IMR-90 (cell line): ENCODE measurements at regions not wholly inside any gene's neighbourhood (a gene's known extent, or its start where the extent isn't known, plus 50 kb on each side); places are given as distances from the start of the nearest gene placed in this dataset.

ENCODE experiments used
- ATAC-seq: fragments of 200-7000 bp; cut with Tn5 transposase; 2 replicates; pipeline ENCODE4 v1.9.1; 2020; ENCODE audit warnings: low read depth, mild to moderate bottlenecking, moderate library complexity
- BruUV-seq: library from RNA; stranded (reverse); fragments of 400-500 nt; replicated peaks from 2 replicates; lab custom pipeline; 2021; lab: Mats Ljungman, UMichigan
- CTCF ChIA-PET: fragments of 300-600 bp; formaldehyde crosslinking; extraction: SDS; loops from one replicate; lab custom pipeline; 2021; ENCODE audit warnings: antibody characterized with exemption; lab: Yijun Ruan, JAX
- POLR2A ChIA-PET: fragments of 300-600 bp; sonication (Branson Sonifier 250); formaldehyde crosslinking; loops from one replicate; lab custom pipeline; 2022; ENCODE audit warnings: antibody characterized with exemption; ENCODE audit not compliant: unreplicated experiment; lab: Charles Lee
- DNase-seq: peaks from one replicate; pipeline ENCODE4 v3.0.0; 2013
- H2AFZ ChIP-seq: replicated peaks from 2 replicates; pipeline ENCODE3; 2013; ENCODE audit warnings: low read length, mild to moderate bottlenecking; ENCODE audit not compliant: poor library complexity
- H2AK5ac ChIP-seq: 2 replicates; pipeline ENCODE4 v1.6.1; 2013; ENCODE audit warnings: low read depth, low read length, inconsistent platforms
- H2AK9ac ChIP-seq: replicated peaks from 2 replicates; pipeline ENCODE3; 2013; ENCODE audit warnings: mild to moderate bottlenecking, low read depth, low read length, moderate library complexity; ENCODE audit not compliant: poor library complexity
- H2BK120ac ChIP-seq: 2 replicates; pipeline ENCODE4 v1.6.1; 2013; ENCODE audit warnings: low read depth, low read length, inconsistent platforms
- H2BK15ac ChIP-seq: 3 replicates; pipeline ENCODE4 v1.6.1; 2013; ENCODE audit warnings: low read depth, low read length, inconsistent platforms
- H2BK20ac ChIP-seq: 2 replicates; pipeline ENCODE4 v1.6.1; 2013; ENCODE audit warnings: low read depth, mild to moderate bottlenecking, inconsistent platforms, low read length, moderate library complexity
- H2BK5ac ChIP-seq: 2 replicates; pipeline ENCODE4 v1.6.1; 2013; ENCODE audit warnings: mild to moderate bottlenecking, low read depth, low read length, inconsistent platforms; ENCODE audit not compliant: poor library complexity, severe bottlenecking
- H3K14ac ChIP-seq: replicated peaks from 2 replicates; pipeline ENCODE4 v1.6.1; 2013; ENCODE audit warnings: low read depth, low read length, inconsistent platforms
- H3K18ac ChIP-seq: 2 replicates; pipeline ENCODE4 v1.6.1; 2013; ENCODE audit warnings: low read depth, low read length, control low read depth
- H3K23ac ChIP-seq: 2 replicates; pipeline ENCODE4 v1.6.1; 2013; ENCODE audit warnings: low read depth, low read length, inconsistent platforms
- H3K27ac ChIP-seq: 2 replicates; pipeline ENCODE4 v1.5.1; 2013; ENCODE audit warnings: mild to moderate bottlenecking, control low read depth, low read length; ENCODE audit not compliant: insufficient read depth
- H3K27me3 ChIP-seq: 2 replicates; pipeline ENCODE4 v1.6.1; 2013; ENCODE audit warnings: low read length; ENCODE audit not compliant: control insufficient read depth, insufficient read depth
- H3K36me3 ChIP-seq: 2 replicates; pipeline ENCODE4 v1.6.1; 2013; ENCODE audit warnings: low read length, mixed read lengths; ENCODE audit not compliant: control insufficient read depth, insufficient read depth
- H3K4ac ChIP-seq: 2 replicates; pipeline ENCODE4 v1.6.1; 2013; ENCODE audit warnings: low read depth, low read length, inconsistent platforms
- H3K4me1 ChIP-seq: 2 replicates; pipeline ENCODE4 v1.6.1; 2013; ENCODE audit warnings: low read length, mixed read lengths; ENCODE audit not compliant: control insufficient read depth, insufficient read depth
- H3K4me2 ChIP-seq: 2 replicates; pipeline ENCODE4 v1.6.1; 2013; ENCODE audit warnings: low read depth, mild to moderate bottlenecking, control low read depth, low read length, moderate library complexity
- H3K4me3 ChIP-seq: 2 replicates; pipeline ENCODE4 v1.5.1; 2013; ENCODE audit warnings: low read depth, mild to moderate bottlenecking, control low read depth, low read length, moderate library complexity; ENCODE audit not compliant: insufficient read depth
- H3K56ac ChIP-seq: 2 replicates; pipeline ENCODE4 v1.6.1; 2013; ENCODE audit warnings: low read length, inconsistent platforms; ENCODE audit not compliant: insufficient read depth; ENCODE audit errors: extremely low read depth
- H3K79me1 ChIP-seq, 2 experiments: 2 replicates each; pipeline ENCODE4 v1.6.1; 2013; ENCODE audit warnings: low read length in 2 of 2, inconsistent platforms in 1 of 2, low read depth in 1 of 2
- H3K9ac ChIP-seq: 2 replicates; pipeline ENCODE4 v1.6.1; 2013; ENCODE audit warnings: low read depth, low read length, control low read depth
- H3K9me1 ChIP-seq: 2 replicates; pipeline ENCODE4 v1.6.1; 2013; ENCODE audit warnings: low read length, inconsistent platforms; ENCODE audit not compliant: insufficient read depth
- H3K9me3 ChIP-seq: 2 replicates; pipeline ENCODE4 v1.6.1; 2013; ENCODE audit warnings: low read length; ENCODE audit not compliant: control insufficient read depth, insufficient read depth
- H4K20me1 ChIP-seq: 2 replicates; pipeline ENCODE4 v1.6.1; 2013; ENCODE audit warnings: low read length, inconsistent platforms; ENCODE audit not compliant: insufficient read depth
- H4K5ac ChIP-seq: 2 replicates; pipeline ENCODE4 v1.6.1; 2013; ENCODE audit warnings: mild to moderate bottlenecking, low read depth, low read length, control low read depth
- H4K8ac ChIP-seq, 2 experiments: 2 replicates each; pipeline ENCODE4 v1.6.1; 2013; ENCODE audit warnings: low read depth in 2 of 2, low read length in 2 of 2, control low read depth in 1 of 2, inconsistent platforms in 1 of 2
- H4K91ac ChIP-seq: 2 replicates; pipeline ENCODE4 v1.6.1; 2013; ENCODE audit warnings: low read depth, low read length, inconsistent platforms; ENCODE audit not compliant: insufficient read depth
- FOS ChIP-seq: fragments of 150-350 bp; IDR thresholded peaks from 2 replicates; pipeline ENCODE4 v1.6.1; 2016; ENCODE audit warnings: low read depth, low read length
- MAFK ChIP-seq: IDR thresholded peaks from 2 replicates; pipeline ENCODE4 v1.6.1; 2012; ENCODE audit warnings: low read depth, low read length, improper control_type of control experiment
- MXI1 ChIP-seq: IDR thresholded peaks from 2 replicates; pipeline ENCODE4 v1.6.1; 2012; ENCODE audit warnings: low read depth, mild to moderate bottlenecking, low read length, moderate library complexity, borderline replicate concordance
- NFE2L2 ChIP-seq: fragments of 150-350 bp; IDR thresholded peaks from 2 replicates; pipeline ENCODE4 v1.6.1; 2016; ENCODE audit warnings: low read depth, mild to moderate bottlenecking, low read length
- POLR2A ChIP-seq: IDR thresholded peaks from 2 replicates; pipeline ENCODE4 v1.6.1; 2012; ENCODE audit warnings: mild to moderate bottlenecking, low read depth, low read length
- RCOR1 ChIP-seq: IDR thresholded peaks from 2 replicates; pipeline ENCODE4 v1.6.1; 2012; ENCODE audit warnings: mild to moderate bottlenecking, low read length, improper control_type of control experiment; ENCODE audit not compliant: insufficient replicate concordance
- SMC3 ChIP-seq: fragments of 150-350 bp; IDR thresholded peaks from 2 replicates; pipeline ENCODE4 v1.6.1; 2016; ENCODE audit warnings: low read depth, mild to moderate bottlenecking, antibody characterized with exemption, low read length, moderate library complexity
- USF2 ChIP-seq: fragments of 150-350 bp; IDR thresholded peaks from 2 replicates; pipeline ENCODE4 v1.6.1; 2017; ENCODE audit warnings: mild to moderate bottlenecking, antibody characterized with exemption, low read length, low read depth
- WGBS, 2 experiments: methylation state at CpG; one replicate each; pipeline versions ENCODE4 v1.1.5 to v1.1.7; 2013; ENCODE audit warnings: missing lambda C conversion rate in 2 of 2; ENCODE audit not compliant: insufficient read length in 1 of 2; ENCODE audit errors: extremely low coverage in 2 of 2; 5-methylcytosine and 5-hydroxymethylcytosine counted together
- dilution Hi-C: fragments of 300-500 bp; cut with HindIII; formaldehyde crosslinking; loops from one replicate; pipeline ENCODE4 v1.14.3; 2018; ENCODE audit warnings: low sequenced_read_pairs; ENCODE audit not compliant: unreplicated experiment
- in situ Hi-C: fragments of 300-500 bp; cut with MboI; formaldehyde crosslinking; loops from 3 replicates; pipeline ENCODE4 v1.14.3; 2019; ENCODE audit warnings: low sequenced_read_pairs, inconsistent platforms, mixed read lengths
- intact Hi-C: fragments of 100-400 bp; cut with micrococcal nuclease; formaldehyde crosslinking; loops from 2 replicates; pipeline ENCODE4 v1.10.0; 2022

- no peak overlapping the region for H2BK5ac ChIP-seq
- in situ Hi-C loops, result no loop called here
- no peaks in the 10 kb centered on the region for H3K36me3 ChIP-seq
- ChIA-PET CTCF (no interaction called here), POLR2A (no interaction called here)
- H2AK5ac ChIP-seq, result no peak overlapping the region
- H2BK120ac ChIP-seq, result no peak overlapping the region; the same call in 1 of the 2 replicates
- no TSS peak for BruUV-seq
- no CpG with 5 or more reads among the region's 2 CpGs for WGBS, 2 experiments
- no peak overlapping the region for H3K23ac ChIP-seq
- H2BK15ac ChIP-seq, result no peak overlapping the region
- no peaks in the 10 kb centered on the region for H3K4me1 ChIP-seq
- H3K79me1 ChIP-seq, result no peaks in the 10 kb centered on the region
- no peak overlapping the region for H4K8ac ChIP-seq
- H4K91ac ChIP-seq, result no peak overlapping the region
- H3K9ac ChIP-seq, result no peak overlapping the region
- no peak overlapping the region for H2AFZ ChIP-seq
- no peak overlapping the region for H3K4ac ChIP-seq
- H3K14ac ChIP-seq, result no peak overlapping the region
- H3K27ac ChIP-seq, result no peak overlapping the region
- H3K56ac ChIP-seq, result no peak overlapping the region
- no peak overlapping the region for H3K4me2 ChIP-seq
- DNase-seq, result peak; percentile 24
- no peak overlapping the region for H2AK9ac ChIP-seq
- intact Hi-C loops, result no loop called here
- H3K18ac ChIP-seq, result no peak overlapping the region
- no peaks in the 10 kb centered on the region for H3K27me3 ChIP-seq
- no peak for TF ChIP-seq NFE2L2
- TF ChIP-seq RCOR1, result no peak
- no peak for TF ChIP-seq SMC3
- TF ChIP-seq MXI1, result no peak
- TF ChIP-seq FOS, result no peak
- no peak for TF ChIP-seq MAFK
- no peak for TF ChIP-seq POLR2A
- TF ChIP-seq USF2, result no peak
- ATAC-seq, result peak; percentile 50; the same call in 1 of the 2 replicates
- no peaks in the 10 kb centered on the region for H4K20me1 ChIP-seq
- dilution Hi-C loops, result no loop called here
- H2BK20ac ChIP-seq, result no peak overlapping the region
- no peaks in the 10 kb centered on the region for H3K9me1 ChIP-seq
- H4K5ac ChIP-seq, result no peak overlapping the region
- no peaks in the 10 kb centered on the region for H3K9me3 ChIP-seq
- no peak overlapping the region for H3K4me3 ChIP-seq
Observed at GRCh38 chr3:176741664-176742047, 455.6 kb downstream of the TBL1XR1 start.
